Stomach (tissue), 4 donors: ENCODE measurements at regions not wholly inside any gene's neighbourhood (a gene's known extent, or its start where the extent isn't known, plus 50 kb on each side); places are given as distances from the start of the nearest gene placed in this dataset.

Experiments used
- CTCF ChIP-seq, 7 experiments: fragments of 450-650 bp in 4 of 7; fragments of 200-600 bp in 3 of 7; sonication (generic) in 3 of 7; IDR thresholded peaks; one replicate each; pipeline ENCODE4 v1.5.1; 2016 to 2019; ENCODE audit warnings: antibody characterized with exemption in 7 of 7, control low read depth in 2 of 7, mild to moderate bottlenecking in 1 of 7
- POLR2AphosphoS5 ChIP-seq, 3 donors: sonication (generic); formaldehyde crosslinking; IDR thresholded peaks; one replicate each; pipeline ENCODE4 v1.6.1; 2016; ENCODE audit warnings: antibody characterized with exemption in 3 of 3

GRCh38 chr3:38960953-38961622 is 90.7 kb downstream of the SCN11A start:
- TF ChIP-seq CTCF (IDR thresholded peaks at IDR 0.05) (peak in 3 of 7 experiments; percentile 35 to 45 (median 44)), POLR2AphosphoS5 (IDR thresholded peaks at IDR 0.05) (no peak)
